K562 (cell line): ENCODE measurements at regions not wholly inside any gene's neighbourhood (a gene's known extent, or its start where the extent isn't known, plus 50 kb on each side); places are given as distances from the start of the nearest gene placed in this dataset.

Experiments used
- FIP1L1 ChIP-seq: fragments of 200-400 bp; formaldehyde crosslinking; IDR thresholded peaks from 2 replicates; pipeline ENCODE4 v1.6.1; 2018; ENCODE audit warnings: mild to moderate bottlenecking, low read depth, low read length; ENCODE audit not compliant: poor library complexity, severe bottlenecking
- FUS ChIP-seq: fragments of 200-400 bp; formaldehyde crosslinking; optimal IDR thresholded peaks from 2 replicates; pipeline ENCODE3; 2017; ENCODE audit warnings: low read depth, low read length
- NFYB ChIP-seq: IDR thresholded peaks from 2 replicates; pipeline ENCODE4 v1.6.1; 2011; ENCODE audit warnings: mild to moderate bottlenecking, moderate library complexity; ENCODE audit not compliant: insufficient read length; ENCODE audit errors: extremely low read depth
- SMARCA4 ChIP-seq: fragments of 450-650 bp; IDR thresholded peaks from 2 replicates; pipeline ENCODE4 v1.6.1; 2016
- TEAD2 ChIP-seq: fragments of 450-650 bp; IDR thresholded peaks from 2 replicates; pipeline ENCODE4 v1.6.1; 2016; ENCODE audit warnings: missing genetic modification characterization, control low read depth, missing compliant biosample characterization
- ZHX1 ChIP-seq: fragments of 150-350 bp; conservative IDR thresholded peaks from 2 replicates; pipeline ENCODE4 v1.6.1; 2014; ENCODE audit warnings: low read length
- ZNF282 ChIP-seq: sonication (generic); formaldehyde crosslinking; IDR thresholded peaks from 2 replicates; pipeline ENCODE4 v1.8.1; 2023; ENCODE audit warnings: missing genetic modification reagents
- ZNF586 ChIP-seq: fragments of 450-650 bp; formaldehyde crosslinking; conservative IDR thresholded peaks from 2 replicates; pipeline ENCODE4 v1.4.0; 2020; ENCODE audit warnings: mild to moderate bottlenecking, moderate library complexity
- TF ChIP-seq, protein P1 (sequence below): fragments of 250-450 bp; sonication (Bioruptor Pico); IDR thresholded peaks from 2 replicates; pipeline ENCODE4 v1.8.0; 2021; ENCODE audit warnings: mild to moderate bottlenecking, moderate library complexity
- TF ChIP-seq, protein P2 (sequence below): sonication (generic); formaldehyde crosslinking; IDR thresholded peaks from 2 replicates; pipeline ENCODE4 v1.8.1; 2022; ENCODE audit warnings: missing genetic modification reagents
- TF ChIP-seq, protein P3 (sequence below): fragments of 450-650 bp; IDR thresholded peaks from 2 replicates; pipeline ENCODE4 v1.6.1; 2017; ENCODE audit warnings: mild to moderate bottlenecking, moderate library complexity

- TF ChIP-seq, protein P1, sequence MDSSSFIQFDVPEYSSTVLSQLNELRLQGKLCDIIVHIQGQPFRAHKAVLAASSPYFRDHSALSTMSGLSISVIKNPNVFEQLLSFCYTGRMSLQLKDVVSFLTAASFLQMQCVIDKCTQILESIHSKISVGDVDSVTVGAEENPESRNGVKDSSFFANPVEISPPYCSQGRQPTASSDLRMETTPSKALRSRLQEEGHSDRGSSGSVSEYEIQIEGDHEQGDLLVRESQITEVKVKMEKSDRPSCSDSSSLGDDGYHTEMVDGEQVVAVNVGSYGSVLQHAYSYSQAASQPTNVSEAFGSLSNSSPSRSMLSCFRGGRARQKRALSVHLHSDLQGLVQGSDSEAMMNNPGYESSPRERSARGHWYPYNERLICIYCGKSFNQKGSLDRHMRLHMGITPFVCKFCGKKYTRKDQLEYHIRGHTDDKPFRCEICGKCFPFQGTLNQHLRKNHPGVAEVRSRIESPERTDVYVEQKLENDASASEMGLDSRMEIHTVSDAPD, result no peak
- no peak for TF ChIP-seq TEAD2 (tag)
- no peak for TF ChIP-seq ZNF586
- no peak for TF ChIP-seq ZNF282
- TF ChIP-seq, protein P2, sequence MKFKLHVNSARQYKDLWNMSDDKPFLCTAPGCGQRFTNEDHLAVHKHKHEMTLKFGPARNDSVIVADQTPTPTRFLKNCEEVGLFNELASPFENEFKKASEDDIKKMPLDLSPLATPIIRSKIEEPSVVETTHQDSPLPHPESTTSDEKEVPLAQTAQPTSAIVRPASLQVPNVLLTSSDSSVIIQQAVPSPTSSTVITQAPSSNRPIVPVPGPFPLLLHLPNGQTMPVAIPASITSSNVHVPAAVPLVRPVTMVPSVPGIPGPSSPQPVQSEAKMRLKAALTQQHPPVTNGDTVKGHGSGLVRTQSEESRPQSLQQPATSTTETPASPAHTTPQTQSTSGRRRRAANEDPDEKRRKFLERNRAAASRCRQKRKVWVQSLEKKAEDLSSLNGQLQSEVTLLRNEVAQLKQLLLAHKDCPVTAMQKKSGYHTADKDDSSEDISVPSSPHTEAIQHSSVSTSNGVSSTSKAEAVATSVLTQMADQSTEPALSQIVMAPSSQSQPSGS (CRISPR knock-in tag), result no peak
- TF ChIP-seq SMARCA4, result no peak
- TF ChIP-seq ZHX1, result no peak
- TF ChIP-seq FUS, result no peak
- no peak for TF ChIP-seq NFYB
- no peak for TF ChIP-seq FIP1L1
- TF ChIP-seq, protein P3, sequence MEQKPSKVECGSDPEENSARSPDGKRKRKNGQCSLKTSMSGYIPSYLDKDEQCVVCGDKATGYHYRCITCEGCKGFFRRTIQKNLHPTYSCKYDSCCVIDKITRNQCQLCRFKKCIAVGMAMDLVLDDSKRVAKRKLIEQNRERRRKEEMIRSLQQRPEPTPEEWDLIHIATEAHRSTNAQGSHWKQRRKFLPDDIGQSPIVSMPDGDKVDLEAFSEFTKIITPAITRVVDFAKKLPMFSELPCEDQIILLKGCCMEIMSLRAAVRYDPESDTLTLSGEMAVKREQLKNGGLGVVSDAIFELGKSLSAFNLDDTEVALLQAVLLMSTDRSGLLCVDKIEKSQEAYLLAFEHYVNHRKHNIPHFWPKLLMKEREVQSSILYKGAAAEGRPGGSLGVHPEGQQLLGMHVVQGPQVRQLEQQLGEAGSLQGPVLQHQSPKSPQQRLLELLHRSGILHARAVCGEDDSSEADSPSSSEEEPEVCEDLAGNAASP, result no peak
Observed at GRCh38 chr4:163810755-163811154, 316.3 kb downstream of the TMA16 start (continued).
